GM21367 (cell line): ENCODE measurements at regions not wholly inside any gene's neighbourhood (a gene's known extent, or its start where the extent isn't known, plus 50 kb on each side); places are given as distances from the start of the nearest gene placed in this dataset.
"Not testable (repeated sequence)": the region's sequence is repeated elsewhere in the genome, so short reads cannot be mapped to it uniquely, and the experiment has no call there.

Experiments
- ATAC-seq: cut with Tn5 transposase; IDR thresholded peaks from one replicate; pipeline ENCODE4 v1.9.1; 2021; ENCODE audit not compliant: unreplicated experiment

DNA sequence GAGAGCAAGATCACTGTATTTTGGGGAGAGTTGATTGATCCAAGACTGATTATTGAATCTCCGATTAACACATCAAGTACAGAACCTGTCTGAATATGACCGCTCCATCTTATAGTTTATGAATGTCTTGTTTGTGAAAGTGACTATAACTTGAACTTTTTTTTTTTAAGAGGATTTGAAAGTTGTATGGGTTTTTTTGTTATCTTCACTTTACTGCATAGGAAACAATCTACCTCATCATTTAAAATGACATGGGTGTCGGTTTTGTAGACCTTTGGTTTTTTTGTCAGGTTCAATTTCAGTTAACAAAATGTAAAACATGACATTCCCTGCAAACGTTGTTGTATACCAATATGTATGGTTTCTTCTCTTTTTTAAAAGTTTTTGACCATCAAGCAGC is 103.0 kb upstream of the NUDT6 start:
- no peak for ATAC-seq

DNA sequence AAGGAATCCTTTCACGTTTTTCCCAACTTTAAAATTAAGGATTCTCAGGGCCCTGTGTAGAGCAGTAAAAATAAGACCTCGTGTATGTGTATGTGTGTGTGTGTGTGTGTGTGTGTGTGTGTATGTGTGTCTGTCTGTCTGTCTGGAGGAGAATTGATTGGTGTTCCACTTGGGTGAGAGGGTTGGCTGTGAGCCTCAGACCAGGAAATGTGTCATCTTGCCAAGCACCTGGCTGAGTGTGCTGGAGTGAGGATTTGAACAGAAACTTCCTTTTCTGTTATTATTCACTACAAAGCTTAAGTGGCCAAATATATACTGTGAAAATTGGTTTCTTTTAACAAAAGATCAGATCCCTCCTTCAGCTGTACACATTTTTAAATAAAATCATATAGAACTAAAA is 103.6 kb upstream of the NUDT6 start:
- ATAC-seq = not testable (repeated sequence)

DNA sequence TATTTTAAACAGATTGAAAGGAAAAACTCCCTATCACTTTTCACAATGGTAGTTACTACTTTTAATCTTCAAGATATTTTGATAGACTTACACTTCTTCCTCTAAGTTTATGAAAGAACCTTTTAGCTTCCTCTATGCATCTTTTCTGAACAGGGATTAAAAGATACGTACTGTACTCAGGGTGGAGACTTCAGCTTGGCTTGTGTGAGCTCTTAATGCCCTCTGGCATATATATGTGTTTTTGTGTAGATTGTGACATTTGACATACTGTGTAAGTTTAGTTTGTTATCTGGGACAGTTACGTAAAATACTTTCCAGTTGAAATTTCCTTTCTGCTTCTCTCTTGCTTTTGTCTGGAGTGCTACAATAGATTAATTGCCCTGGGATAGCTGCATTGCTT is 109.3 kb upstream of the NUDT6 start:
- ATAC-seq = no peak

DNA sequence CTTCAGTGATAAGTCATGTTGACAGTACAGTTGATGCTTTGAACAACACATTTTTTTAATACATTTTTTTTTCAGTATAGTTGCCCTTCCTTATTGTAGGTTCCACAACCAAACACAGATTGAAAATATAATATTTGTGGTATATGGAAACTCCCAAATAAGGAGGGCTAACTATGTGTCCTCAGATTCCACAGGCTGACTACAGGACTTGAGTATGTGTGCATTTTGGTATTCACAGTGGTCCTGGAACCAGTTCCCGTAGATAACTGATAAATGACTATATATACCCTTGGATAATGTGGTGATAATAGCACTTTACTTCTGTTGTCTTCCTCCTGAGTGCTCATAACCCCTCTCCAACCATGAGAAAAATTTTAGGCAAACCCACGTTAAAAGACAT is 111.6 kb upstream of the NUDT6 start:
- ATAC-seq = no peak

DNA sequence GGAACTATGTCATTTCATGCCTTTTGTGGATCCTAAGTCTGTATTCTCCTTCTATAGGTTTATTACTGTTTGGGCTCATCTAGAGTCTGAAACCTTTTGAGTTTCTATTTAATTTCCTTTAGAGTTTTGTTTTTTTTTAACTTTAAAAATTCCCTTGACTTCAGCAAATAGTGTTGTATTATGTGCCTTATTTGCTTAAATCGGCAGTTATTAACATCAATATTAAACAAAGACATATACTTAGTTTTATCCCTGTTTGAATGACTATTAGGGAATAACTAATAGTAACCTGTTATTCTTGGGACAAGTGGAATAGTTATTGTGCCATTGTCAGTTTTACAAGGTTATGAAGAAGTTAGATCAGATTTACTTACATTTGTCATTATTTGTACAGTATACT is 112.8 kb upstream of the NUDT6 start:
- ATAC-seq = no peak

DNA sequence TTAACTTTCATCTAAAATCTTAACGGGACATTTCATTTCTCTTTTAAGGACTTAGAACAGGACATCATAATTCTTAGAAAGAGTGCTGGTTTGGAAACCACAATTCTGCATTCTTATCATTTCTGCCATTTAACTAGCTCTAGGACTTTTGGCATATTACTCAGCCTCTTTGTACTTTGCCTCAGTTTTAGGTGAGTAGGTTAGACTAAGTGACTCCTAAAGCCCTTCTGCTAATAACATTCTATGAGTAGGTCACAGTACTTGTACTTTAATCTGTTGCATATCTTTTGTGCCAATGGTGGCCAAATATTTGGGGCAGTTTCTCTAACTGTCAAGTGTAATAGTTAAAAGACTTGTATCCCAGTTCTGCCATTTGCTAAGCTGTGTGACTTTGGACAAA is 115.4 kb upstream of the NUDT6 start:
- no peak for ATAC-seq

DNA sequence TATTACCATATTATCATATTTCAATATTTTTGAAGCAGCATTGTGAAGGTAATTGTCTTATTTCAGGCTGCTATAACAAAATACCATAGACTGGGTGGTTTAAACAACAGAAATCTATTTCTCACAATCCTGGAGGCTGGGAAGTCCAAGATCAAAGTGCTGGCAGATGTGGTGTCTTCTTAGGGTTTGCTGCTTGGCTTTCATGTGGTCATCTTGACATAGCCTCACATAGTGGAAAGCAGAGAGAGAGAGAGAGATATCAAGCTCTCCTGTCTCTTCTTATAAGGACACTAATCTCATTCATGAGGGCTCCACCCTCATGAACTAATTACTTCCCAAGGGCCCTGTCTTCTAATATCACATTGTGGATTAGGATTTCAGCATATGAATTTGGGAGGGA is 119.7 kb upstream of the NUDT6 start:
- ATAC-seq = no peak

DNA sequence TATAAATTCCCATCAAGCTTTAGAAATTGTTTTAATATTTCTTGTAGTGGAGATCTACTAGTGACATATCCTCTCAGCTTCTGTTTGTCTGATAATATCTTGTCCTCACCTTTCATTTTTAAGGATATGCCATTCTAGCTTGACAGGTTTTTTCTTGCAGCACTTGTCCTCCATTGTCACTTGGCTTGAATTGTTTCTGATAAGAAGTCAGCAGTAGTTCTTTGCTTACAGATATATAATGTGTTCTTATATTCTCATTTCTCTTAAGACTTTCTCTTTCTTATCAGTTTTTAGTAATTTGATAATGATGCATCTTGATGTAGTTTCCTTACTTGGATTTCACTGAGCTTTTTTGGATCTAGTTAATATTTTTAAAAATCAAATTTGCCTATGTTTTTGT is 120.6 kb upstream of the NUDT6 start:
- no peak for ATAC-seq

DNA sequence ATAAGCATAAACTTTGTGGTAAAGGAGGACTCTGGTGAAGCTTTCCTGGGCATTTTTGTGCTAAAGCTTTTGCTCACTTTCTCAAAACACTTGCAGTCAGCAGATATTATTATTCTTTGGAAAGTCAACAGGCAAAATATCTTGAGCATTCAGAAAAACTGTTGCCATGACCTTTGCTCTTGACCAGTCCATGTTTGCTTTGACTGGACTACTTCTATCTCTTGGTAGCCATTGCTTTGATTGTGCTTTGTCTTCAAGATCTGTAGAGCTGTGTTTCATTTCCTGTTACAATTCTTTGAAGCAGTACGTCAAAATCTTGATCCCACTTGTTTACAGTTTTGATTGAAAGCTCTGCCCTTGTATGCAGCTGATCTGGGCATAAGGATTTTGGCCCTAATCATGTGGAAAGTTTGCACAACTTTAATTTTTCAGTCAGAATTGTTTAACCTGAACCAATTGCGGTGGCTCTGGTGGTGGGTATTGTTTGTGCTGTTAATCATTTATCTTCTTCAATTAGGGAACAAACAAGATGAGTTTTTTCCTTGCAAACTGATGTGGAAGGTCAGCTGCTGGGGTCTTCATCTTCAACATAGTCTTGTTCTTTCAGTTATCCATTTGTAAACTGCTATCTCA is 121.5 kb upstream of the NUDT6 start:
- ATAC-seq = no peak

DNA sequence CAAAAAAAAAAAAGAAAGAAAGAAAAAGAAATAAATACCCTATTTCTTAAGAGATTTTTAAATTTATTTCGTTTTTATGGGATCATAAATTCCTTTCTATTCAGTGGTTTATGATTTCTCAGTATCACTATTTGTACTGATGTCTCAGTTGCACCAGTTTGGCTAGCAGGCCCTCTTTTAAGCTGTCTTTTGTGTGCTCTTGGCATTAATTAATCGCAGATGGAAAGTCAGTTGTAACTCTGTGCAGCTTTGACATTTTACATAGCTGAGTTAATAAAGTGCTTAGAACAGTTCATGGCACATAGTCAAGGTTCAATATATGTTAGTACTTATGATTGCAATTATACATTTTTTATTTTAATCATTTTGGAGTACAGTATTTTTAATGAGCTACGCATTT is 123.7 kb upstream of the NUDT6 start:
- ATAC-seq = no peak

DNA sequence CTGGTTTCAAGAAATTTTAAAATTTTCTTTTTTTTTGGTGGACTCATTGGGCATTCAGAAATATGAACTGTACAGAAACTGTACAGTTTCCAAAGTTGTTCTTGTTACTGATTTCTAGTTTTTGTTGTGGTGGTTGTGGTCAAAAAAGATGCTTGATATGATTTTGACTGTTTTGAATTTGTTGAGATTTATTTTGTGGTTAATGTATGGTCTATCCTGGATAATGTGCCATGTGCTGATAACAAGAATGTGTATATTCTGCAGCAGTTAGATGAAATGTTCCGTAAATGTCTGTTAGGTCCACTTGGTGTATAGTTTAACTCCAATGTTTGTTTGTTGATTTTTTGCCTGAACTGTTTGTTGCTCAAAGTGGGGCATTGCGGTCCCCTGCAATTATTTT is 127.6 kb upstream of the NUDT6 start:
- no peak for ATAC-seq

DNA sequence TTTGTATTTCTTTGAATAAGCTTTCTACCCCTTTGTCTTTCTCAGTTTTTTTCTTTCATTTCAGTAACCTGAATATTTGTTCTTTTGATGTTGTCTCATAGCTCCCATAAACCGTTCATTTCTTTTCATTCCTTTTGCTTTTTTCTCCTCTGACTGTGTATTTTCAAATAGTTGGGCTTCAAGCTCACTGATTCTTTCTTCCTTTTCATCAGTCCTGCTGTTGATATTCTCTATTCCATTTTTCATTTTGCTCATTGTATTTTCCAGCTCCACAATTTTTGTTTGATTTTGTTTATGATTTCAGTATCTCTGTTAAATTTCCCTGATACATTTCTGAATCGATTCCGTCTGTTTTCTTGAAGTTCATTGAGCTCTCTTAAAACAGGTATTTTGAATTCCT is 129.6 kb upstream of the NUDT6 start:
- no peak for ATAC-seq

DNA sequence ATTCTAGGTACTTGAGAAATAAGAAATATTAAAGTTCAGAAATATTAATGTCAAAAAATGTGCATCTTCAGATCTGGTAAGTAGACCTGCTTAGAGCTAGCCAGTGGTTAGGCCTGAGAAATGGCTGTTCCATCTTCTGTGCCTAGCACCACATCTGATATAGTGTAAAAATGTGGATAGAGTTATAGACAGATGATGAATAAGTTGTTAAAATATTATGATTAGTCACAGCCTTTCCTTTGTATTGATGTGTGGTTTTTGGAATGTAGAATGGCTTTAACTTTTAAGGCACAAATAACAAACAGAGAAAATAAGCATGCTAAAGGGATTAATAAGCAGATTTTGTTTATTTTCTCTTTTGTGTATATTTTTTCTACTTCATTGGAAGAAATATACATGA is 133.5 kb upstream of the NUDT6 start:
- no peak for ATAC-seq

DNA sequence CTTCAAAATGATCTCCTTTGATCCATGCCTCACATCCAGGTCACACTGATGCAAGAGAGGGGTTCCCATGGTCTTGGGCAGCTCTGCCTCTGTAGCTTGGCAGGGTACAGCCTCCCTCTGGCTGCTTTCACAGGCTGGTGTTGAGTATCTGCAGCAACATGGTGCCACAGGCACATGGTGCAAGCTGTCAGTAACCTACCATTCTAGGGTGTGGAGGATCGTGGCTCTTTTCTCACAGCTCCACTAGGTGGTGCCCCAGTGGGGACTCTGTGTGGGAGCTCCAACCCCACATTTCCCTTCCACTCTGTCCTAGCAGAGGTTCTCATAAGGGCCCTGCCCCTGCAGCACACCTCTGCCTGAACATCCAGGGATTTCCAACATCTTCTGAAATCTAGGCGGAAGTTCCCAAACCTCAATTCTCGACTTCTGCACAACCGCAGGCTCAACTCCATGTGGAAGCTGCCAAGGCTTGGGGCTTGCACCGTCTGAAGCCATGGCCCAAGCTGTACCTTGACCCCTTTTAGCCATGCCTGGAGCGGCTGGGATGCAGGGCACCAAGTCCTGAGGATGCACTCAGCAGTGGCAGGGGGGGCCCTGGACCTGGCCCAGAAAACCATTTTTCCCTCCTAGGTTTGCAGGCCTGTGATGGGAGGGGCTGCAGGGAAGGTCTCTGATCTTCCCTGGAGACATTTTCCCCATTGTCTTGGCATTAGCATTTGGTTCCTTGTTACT is 137.8 kb upstream of the NUDT6 start:
- no peak for ATAC-seq

DNA sequence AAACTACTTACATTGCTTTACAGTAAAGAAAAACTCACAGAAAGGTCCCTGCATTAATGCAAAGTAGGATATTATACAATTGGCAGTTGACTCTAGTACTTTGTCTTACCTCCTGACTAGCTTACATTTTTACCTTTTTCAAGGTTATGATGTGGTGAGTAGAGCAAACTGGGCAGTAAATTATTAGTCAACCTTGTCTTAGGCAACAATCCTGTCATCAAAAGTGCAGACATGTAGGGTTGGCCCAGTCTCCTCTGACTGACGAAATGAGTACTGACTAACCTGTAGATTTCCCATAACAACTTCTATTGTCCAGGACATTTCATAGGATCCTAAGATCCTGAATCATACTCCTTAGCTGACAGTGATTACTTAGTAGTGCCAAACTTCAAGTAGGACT is 142.0 kb upstream of the NUDT6 start:
- no peak for ATAC-seq

DNA sequence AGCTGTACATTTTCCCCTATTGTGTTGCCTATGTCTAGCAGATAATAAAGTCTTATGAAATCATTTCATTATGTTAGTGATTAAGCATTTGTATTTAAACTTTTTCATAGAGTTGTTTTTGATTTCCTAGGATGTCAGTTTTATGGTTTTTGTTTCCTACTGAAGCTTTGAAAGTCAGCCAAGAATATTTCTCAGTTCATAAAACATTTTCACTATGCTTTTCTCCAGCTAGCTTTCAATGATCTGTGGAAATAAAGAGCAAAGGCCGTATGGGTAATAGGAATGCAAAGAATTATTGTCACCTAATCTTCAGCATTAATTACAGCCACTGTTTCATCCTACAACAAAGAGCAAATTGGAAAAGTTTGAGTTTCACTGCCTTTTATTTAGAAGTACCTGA is 145.7 kb upstream of the NUDT6 start:
- ATAC-seq = no peak

DNA sequence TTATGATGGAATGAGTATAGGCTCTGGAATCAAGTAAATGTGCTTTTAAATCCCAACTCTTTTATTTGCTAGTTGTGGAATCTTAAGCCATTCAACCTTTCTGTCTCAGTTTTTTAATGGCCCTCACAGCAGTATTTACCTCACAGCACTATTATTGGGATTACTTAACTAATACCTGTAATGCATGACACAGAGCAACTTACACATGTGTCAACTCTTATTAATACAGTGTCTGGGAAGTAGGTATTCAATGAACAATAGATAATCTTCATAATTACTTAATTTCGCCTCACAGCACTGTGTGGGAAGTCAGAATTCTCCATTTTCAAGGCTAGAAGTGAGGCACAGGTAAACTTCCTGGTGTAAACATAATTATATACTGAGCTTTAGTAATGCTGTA is 149.7 kb upstream of the NUDT6 start:
- no peak for ATAC-seq

DNA sequence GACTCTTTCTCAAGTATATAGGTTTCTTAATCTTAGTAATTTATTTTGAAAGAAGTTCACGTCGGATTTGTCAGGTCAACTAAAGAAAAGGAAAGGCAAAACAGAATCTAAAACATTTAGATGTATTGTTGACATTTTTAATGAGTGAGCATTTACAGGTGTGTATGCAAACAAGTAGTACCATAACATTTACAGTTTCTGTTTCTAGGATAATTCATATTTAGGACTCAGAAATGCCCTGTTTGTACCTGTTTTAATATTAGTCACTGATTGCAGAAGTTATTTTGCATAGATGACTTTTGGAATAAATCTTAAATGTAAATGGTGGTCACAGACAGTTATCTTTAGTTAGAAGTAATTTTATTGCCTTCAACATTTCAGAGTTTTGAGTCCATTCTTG is 151.3 kb upstream of the NUDT6 start:
- no peak for ATAC-seq

DNA sequence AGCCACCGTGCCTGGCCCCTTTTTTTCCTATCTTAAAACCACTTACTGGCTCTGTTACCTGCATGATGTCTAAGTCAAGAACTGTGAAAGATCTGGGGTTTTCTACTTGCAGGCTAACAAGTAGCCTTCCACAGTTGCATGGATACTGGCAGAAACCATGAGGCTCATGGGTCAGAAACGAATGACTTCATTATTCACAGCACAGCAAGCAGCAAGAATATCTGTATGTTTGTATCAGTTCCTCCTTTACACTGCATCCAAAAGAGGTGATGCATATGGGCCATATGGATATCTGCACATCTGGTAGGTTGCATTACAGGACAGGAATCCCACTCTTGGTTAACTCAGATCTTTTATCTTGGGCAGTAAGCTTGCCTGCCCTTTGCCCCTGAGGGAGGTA is 154.9 kb upstream of the NUDT6 start:
- no peak for ATAC-seq

DNA sequence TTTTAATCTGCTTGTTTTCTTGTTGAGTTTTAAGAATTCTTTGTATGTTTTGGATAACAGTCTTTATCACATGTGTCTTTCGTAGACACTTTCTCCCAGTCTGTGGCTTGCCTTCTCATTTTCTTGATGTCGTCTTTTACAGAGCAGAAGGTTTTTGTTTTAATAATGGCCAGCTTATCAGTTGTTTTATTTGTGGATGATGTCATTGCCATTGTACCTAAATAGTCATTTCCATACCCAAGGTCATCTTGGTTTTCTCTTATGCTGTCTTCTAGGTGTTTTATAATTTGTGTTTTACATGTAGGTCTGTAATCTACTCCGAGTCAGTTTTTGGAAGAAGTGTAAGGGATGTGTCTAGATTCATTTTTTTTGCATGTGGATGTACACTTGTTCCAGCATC is 159.6 kb upstream of the NUDT6 start:
- ATAC-seq = no peak

DNA sequence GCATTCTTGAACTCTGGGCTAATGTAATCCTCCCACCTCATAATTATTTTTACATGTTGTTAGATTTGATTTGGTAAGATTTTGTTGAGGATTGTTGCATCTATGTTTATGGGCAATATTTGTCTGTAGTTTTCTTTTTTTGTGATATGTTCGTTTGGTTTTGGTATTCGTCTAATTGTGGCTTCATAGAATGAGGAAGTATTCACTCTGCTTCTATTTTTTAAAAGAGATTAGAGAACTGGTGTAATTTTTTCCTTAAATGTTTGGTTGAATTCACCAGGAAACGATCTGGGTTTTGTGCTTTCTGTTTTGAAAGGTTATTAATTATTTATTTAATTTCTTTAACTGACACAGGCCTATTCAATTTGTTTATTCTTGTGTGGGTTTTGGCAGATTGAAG is 161.2 kb upstream of the NUDT6 start:
- no peak for ATAC-seq

DNA sequence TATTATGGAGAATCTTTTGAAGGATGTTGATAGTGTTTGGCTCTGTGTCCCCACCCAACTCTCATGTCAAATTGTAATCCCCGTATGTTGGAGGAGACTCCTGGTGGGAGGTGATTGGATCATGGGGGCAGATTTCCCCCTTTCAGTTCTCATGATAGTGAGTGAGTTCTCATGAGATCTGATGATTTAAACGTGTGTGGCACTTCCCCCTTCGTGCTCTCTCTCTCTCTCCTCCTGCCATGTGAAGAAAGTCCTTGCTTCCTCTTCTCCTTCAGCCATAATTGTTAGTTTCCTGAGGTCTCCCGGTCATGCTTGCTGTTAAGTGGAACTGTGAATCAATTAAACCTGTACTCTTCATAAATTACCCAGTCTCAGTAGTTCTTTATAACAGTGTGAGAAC is 166.1 kb upstream of the NUDT6 start:
- ATAC-seq = no peak

DNA sequence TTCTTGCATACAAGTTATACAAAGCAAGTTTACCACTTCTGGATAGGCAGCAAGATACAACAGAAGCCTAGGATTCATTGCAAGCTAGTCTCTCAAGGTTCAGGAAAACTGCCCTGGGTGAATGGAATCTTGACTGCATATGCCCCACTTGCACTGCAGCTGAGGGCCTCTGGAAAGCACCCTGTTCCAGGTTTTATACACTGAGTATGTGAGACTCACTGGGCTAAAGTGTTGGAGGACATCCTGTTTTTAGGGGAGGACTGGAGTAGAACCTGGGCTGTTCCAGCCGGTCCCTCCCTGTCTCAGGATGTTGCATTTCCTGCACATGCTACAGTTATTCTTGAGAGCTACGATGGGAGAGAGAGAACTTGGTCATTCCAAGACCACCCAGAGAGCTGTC is 168.5 kb upstream of the NUDT6 start:
- no peak for ATAC-seq
